ENCODE measurements at regions not wholly inside any gene's neighbourhood (a gene's known extent, or its start where the extent isn't known, plus 50 kb on each side); places are given as distances from the start of the nearest gene placed in this dataset.
"Not testable (repeated sequence)": the region's sequence is repeated elsewhere in the genome, so short reads cannot be mapped to it uniquely, and the experiment has no call there.

- H3F3A ChIP-seq (replicated peaks; ENCODE audit: insufficient read depth); H3K4me3 ChIP-seq (ENCODE audit: low read depth in 2 of 2, low read length in 1 of 2); H3K27ac ChIP-seq (ENCODE audit: low read depth in 2 of 2, low read length in 1 of 2); H3K4me1 ChIP-seq (ENCODE audit: control insufficient read depth in 1 of 2, insufficient read depth in 2 of 2, low read depth in 1 of 2, low read length in 1 of 2); H2AFZ ChIP-seq (ENCODE audit: low read depth); H3K9me2 ChIP-seq; H3K27me3 ChIP-seq (ENCODE audit: insufficient read depth); POLR2A ChIA-PET; DNase-seq; CTCF ChIA-PET; H3K9ac ChIP-seq; H3K4me2 ChIP-seq; H3K9me3 ChIP-seq; H3K36me3 ChIP-seq (replicated peaks in 1 of 2; ENCODE audit: control insufficient read depth in 1 of 2, insufficient read depth in 2 of 2, low read length in 1 of 2): not testable (repeated sequence)
- Histone ChIP-seq H3K79me2 (ENCODE audit: insufficient read depth) (peaks cover 12% of the 10 kb centered on the region), H4K20me1 (ENCODE audit: insufficient read depth) (peaks cover 12% of the 10 kb centered on the region; the same call in 1 of the 2 replicates)
- WGBS (ENCODE audit: low lambda C conversion rate), result 51% methylated on average over 4 of the region's 6 CpGs
Measured at GRCh38 chr2:111439237-111439636, 318.5 kb downstream of the BCL2L11 start.

- H2AFZ ChIP-seq (ENCODE audit: low read depth); DNase-seq; H3K79me2 ChIP-seq (ENCODE audit: insufficient read depth); H3F3A ChIP-seq (replicated peaks; ENCODE audit: insufficient read depth); H3K27me3 ChIP-seq (ENCODE audit: insufficient read depth); H3K4me1 ChIP-seq (ENCODE audit: control insufficient read depth in 1 of 2, insufficient read depth in 2 of 2, low read depth in 1 of 2, low read length in 1 of 2); H3K4me3 ChIP-seq (ENCODE audit: low read depth in 2 of 2, low read length in 1 of 2); H3K9me3 ChIP-seq; POLR2A ChIA-PET; CTCF ChIA-PET; H3K36me3 ChIP-seq (replicated peaks in 1 of 2; ENCODE audit: control insufficient read depth in 1 of 2, insufficient read depth in 2 of 2, low read length in 1 of 2); H3K9ac ChIP-seq; H3K9me2 ChIP-seq; H3K4me2 ChIP-seq: not testable (repeated sequence)
- TF ChIP-seq PBX3 (IDR thresholded peaks at IDR 0.05), result peak; percentile 25
- WGBS (ENCODE audit: low lambda C conversion rate), result 57% methylated on average over 4 of the region's 5 CpGs
- Histone ChIP-seq H4K20me1 (ENCODE audit: insufficient read depth) (peaks cover 12% of the 10 kb centered on the region; the same call in 1 of the 2 replicates), H3K27ac (ENCODE audit: low read depth in 2 of 2, low read length in 1 of 2) (peak overlapping the region in 1 of 2 experiments; percentile 64; a peak in 2 of 4 replicates)
Measured at GRCh38 chr2:111441614-111442013, 320.9 kb downstream of the BCL2L11 start.

GRCh38 chr2:111442767-111443454 is 322.2 kb downstream of the BCL2L11 start:
- H3K9ac ChIP-seq; H3K36me3 ChIP-seq (replicated peaks in 1 of 2; ENCODE audit: control insufficient read depth in 1 of 2, insufficient read depth in 2 of 2, low read length in 1 of 2); H3K4me1 ChIP-seq (ENCODE audit: control insufficient read depth in 1 of 2, insufficient read depth in 2 of 2, low read depth in 1 of 2, low read length in 1 of 2); DNase-seq; CTCF ChIA-PET; POLR2A ChIA-PET; H3K27ac ChIP-seq (ENCODE audit: low read depth in 2 of 2, low read length in 1 of 2); H3K4me3 ChIP-seq (ENCODE audit: low read depth in 2 of 2, low read length in 1 of 2); H2AFZ ChIP-seq (ENCODE audit: low read depth); H3K9me2 ChIP-seq; H3F3A ChIP-seq (replicated peaks; ENCODE audit: insufficient read depth); H3K9me3 ChIP-seq; H3K27me3 ChIP-seq (ENCODE audit: insufficient read depth); H3K4me2 ChIP-seq; H3K79me2 ChIP-seq (ENCODE audit: insufficient read depth): not testable (repeated sequence)
- peaks cover 12% of the 10 kb centered on the region; the same call in 1 of the 2 replicates for H4K20me1 ChIP-seq (ENCODE audit: insufficient read depth)
- 20% methylated on average over 2 of the region's 8 CpGs for WGBS (ENCODE audit: low lambda C conversion rate)

GRCh38 chr2:111444516-111444915 is 323.8 kb downstream of the BCL2L11 start:
- H3K9ac ChIP-seq; H3K4me3 ChIP-seq (ENCODE audit: low read depth in 2 of 2, low read length in 1 of 2); H3K79me2 ChIP-seq (ENCODE audit: insufficient read depth); H2AFZ ChIP-seq (ENCODE audit: low read depth); H3K9me3 ChIP-seq; H3K4me1 ChIP-seq (ENCODE audit: control insufficient read depth in 1 of 2, insufficient read depth in 2 of 2, low read depth in 1 of 2, low read length in 1 of 2); H3K4me2 ChIP-seq; H3F3A ChIP-seq (replicated peaks; ENCODE audit: insufficient read depth); CTCF ChIA-PET; DNase-seq; H3K9me2 ChIP-seq; H3K27ac ChIP-seq (ENCODE audit: low read depth in 2 of 2, low read length in 1 of 2); H3K27me3 ChIP-seq (ENCODE audit: insufficient read depth); POLR2A ChIA-PET; H3K36me3 ChIP-seq (replicated peaks in 1 of 2; ENCODE audit: control insufficient read depth in 1 of 2, insufficient read depth in 2 of 2, low read length in 1 of 2): not testable (repeated sequence)
- H4K20me1 ChIP-seq (ENCODE audit: insufficient read depth), result peaks cover 12% of the 10 kb centered on the region; the same call in 1 of the 2 replicates
- WGBS (ENCODE audit: low lambda C conversion rate), result no CpG with 5 or more reads among the region's 2 CpGs

GRCh38 chr2:111445191-111445929 is 324.6 kb downstream of the BCL2L11 start:
- CTCF ChIA-PET, result not testable (repeated sequence)
- WGBS (ENCODE audit: low lambda C conversion rate), result no CpG with 5 or more reads among the region's 7 CpGs
- H4K20me1 ChIP-seq (ENCODE audit: insufficient read depth), result peaks cover 15% of the 10 kb centered on the region

GRCh38 chr2:111445941-111446340 is 325.2 kb downstream of the BCL2L11 start:
- H3K4me1 ChIP-seq (ENCODE audit: control insufficient read depth in 1 of 2, insufficient read depth in 2 of 2, low read depth in 1 of 2, low read length in 1 of 2); H2AFZ ChIP-seq (ENCODE audit: low read depth); DNase-seq; H3K4me2 ChIP-seq; CTCF ChIA-PET; H3F3A ChIP-seq (replicated peaks; ENCODE audit: insufficient read depth); H3K9me2 ChIP-seq; H3K36me3 ChIP-seq (replicated peaks in 1 of 2; ENCODE audit: control insufficient read depth in 1 of 2, insufficient read depth in 2 of 2, low read length in 1 of 2); H3K9me3 ChIP-seq; H3K27me3 ChIP-seq (ENCODE audit: insufficient read depth); POLR2A ChIA-PET; H3K79me2 ChIP-seq (ENCODE audit: insufficient read depth); H3K4me3 ChIP-seq (ENCODE audit: low read depth in 2 of 2, low read length in 1 of 2); H3K9ac ChIP-seq; H3K27ac ChIP-seq (ENCODE audit: low read depth in 2 of 2, low read length in 1 of 2): not testable (repeated sequence)
- peaks cover 15% of the 10 kb centered on the region for H4K20me1 ChIP-seq (ENCODE audit: insufficient read depth)
- WGBS (ENCODE audit: low lambda C conversion rate), result no CpG with 5 or more reads among the region's 10 CpGs

More at GRCh38 chr2:111445191-111445929, 324.6 kb downstream of the BCL2L11 start:
- H3K9me2 ChIP-seq; H3K27me3 ChIP-seq (ENCODE audit: insufficient read depth); H2AFZ ChIP-seq (ENCODE audit: low read depth); H3K9me3 ChIP-seq; DNase-seq; H3K9ac ChIP-seq; H3K4me3 ChIP-seq (ENCODE audit: low read depth in 2 of 2, low read length in 1 of 2); H3K27ac ChIP-seq (ENCODE audit: low read depth in 2 of 2, low read length in 1 of 2); H3K4me2 ChIP-seq; POLR2A ChIA-PET; H3F3A ChIP-seq (replicated peaks; ENCODE audit: insufficient read depth); H3K36me3 ChIP-seq (replicated peaks in 1 of 2; ENCODE audit: control insufficient read depth in 1 of 2, insufficient read depth in 2 of 2, low read length in 1 of 2); H3K4me1 ChIP-seq (ENCODE audit: control insufficient read depth in 1 of 2, insufficient read depth in 2 of 2, low read depth in 1 of 2, low read length in 1 of 2); H3K79me2 ChIP-seq (ENCODE audit: insufficient read depth): not testable (repeated sequence)
